ENCODE measurements at regions not wholly inside any gene's neighbourhood (a gene's known extent, or its start where the extent isn't known, plus 50 kb on each side); places are given as distances from the start of the nearest gene placed in this dataset.

DNA sequence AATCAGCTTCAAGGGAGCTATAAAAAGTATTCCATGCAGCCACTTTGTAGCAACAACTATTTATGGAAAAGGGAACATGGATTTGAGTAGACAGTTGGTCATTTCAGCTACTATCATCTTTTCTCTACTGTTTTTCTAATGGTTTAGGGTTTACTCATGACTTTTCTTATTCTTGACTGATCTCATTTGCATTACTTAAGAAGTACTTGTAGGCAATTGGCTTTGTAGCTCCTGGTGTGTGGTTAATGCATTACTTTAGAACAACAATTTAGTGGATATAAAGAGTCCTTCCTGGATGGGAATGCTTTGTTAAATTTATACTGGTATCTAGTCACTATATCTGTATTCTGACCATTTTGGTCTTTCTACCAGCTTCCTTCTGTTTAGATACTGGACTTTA, 59.8 kb upstream of the NTRK2 start:
- TF ChIP-seq CTCF (IDR thresholded peaks at IDR 0.05; ENCODE audit: borderline replicate concordance): no peak
- no peak overlapping the region for H3K4me3 ChIP-seq
- H3K9me3 ChIP-seq (replicated peaks): peaks cover 17% of the 10 kb centered on the region
- no peak for DNase-seq
- intact Hi-C loops (cut with micrococcal nuclease): no loop called here
- H3K36me3 ChIP-seq: no peaks in the 10 kb centered on the region
- peaks cover 9% of the 10 kb centered on the region for H3K27me3 ChIP-seq (ENCODE audit: low read depth)
- H3K27ac ChIP-seq (replicated peaks): no peak overlapping the region
- no peaks in the 10 kb centered on the region for H3K4me1 ChIP-seq

- intact Hi-C loops (cut with micrococcal nuclease): no loop called here
- Histone ChIP-seq H3K27ac (replicated peaks) (no peak overlapping the region), H3K27me3 (ENCODE audit: low read depth) (peaks cover 2% of the 10 kb centered on the region), H3K9me3 (replicated peaks) (peaks cover 17% of the 10 kb centered on the region), H3K4me3 (no peak overlapping the region), H3K4me1 (no peaks in the 10 kb centered on the region), H3K36me3 (no peaks in the 10 kb centered on the region)
- DNase-seq: no peak
- no peak for TF ChIP-seq CTCF (IDR thresholded peaks at IDR 0.05; ENCODE audit: borderline replicate concordance)
These were observed 56.1 kb upstream of the NTRK2 start for GRCh38 chr9:84613431-84613830.

GRCh38 chr9:84615544-84615943, 54.0 kb upstream of the NTRK2 start:
- TF ChIP-seq CTCF (IDR thresholded peaks at IDR 0.05; ENCODE audit: borderline replicate concordance): no peak
- Histone ChIP-seq H3K36me3 (no peaks in the 10 kb centered on the region), H3K4me3 (no peak overlapping the region), H3K4me1 (no peaks in the 10 kb centered on the region), H3K27me3 (ENCODE audit: low read depth) (peaks cover 19% of the 10 kb centered on the region), H3K9me3 (replicated peaks) (peaks cover 3% of the 10 kb centered on the region), H3K27ac (replicated peaks) (no peak overlapping the region)
- intact Hi-C loops (cut with micrococcal nuclease): no loop called here
- DNase-seq: no peak

- no peaks in the 10 kb centered on the region for H3K4me1 ChIP-seq
- DNase-seq: no peak
- peaks cover 24% of the 10 kb centered on the region for H3K27me3 ChIP-seq (ENCODE audit: low read depth)
- H3K4me3 ChIP-seq: no peak overlapping the region
- no peaks in the 10 kb centered on the region for H3K9me3 ChIP-seq (replicated peaks)
- H3K36me3 ChIP-seq: no peaks in the 10 kb centered on the region
- no peak overlapping the region for H3K27ac ChIP-seq (replicated peaks)
- no peak for TF ChIP-seq CTCF (IDR thresholded peaks at IDR 0.05; ENCODE audit: borderline replicate concordance)
- intact Hi-C loops (cut with micrococcal nuclease): no loop called here
These were observed 52.0 kb upstream of the NTRK2 start for GRCh38 chr9:84617411-84618029.
